GM12865 (cell line): ENCODE measurements at regions not wholly inside any gene's neighbourhood (a gene's known extent, or its start where the extent isn't known, plus 50 kb on each side); places are given as distances from the start of the nearest gene placed in this dataset.

ENCODE experiments used
- DNase-seq: peaks from one replicate; pipeline ENCODE4 v3.0.0; 2010; ENCODE audit warnings: low read depth
- H3K4me3 ChIP-seq: 2 replicates; pipeline ENCODE4 v1.5.1; 2011; ENCODE audit warnings: mild to moderate bottlenecking, low read depth, low read length, control low read depth
- CTCF ChIP-seq: IDR thresholded peaks from 2 replicates; pipeline ENCODE4 v1.5.1; 2011; ENCODE audit warnings: low read length, control low read depth, low read depth, inconsistent platforms; ENCODE audit not compliant: insufficient read depth; ENCODE audit errors: missing control alignments

- no peak for TF ChIP-seq CTCF
- DNase-seq = no peak
- no peak overlapping the region for H3K4me3 ChIP-seq
These were observed 74.7 kb upstream of the RAB6C start for GRCh38 chr2:129904532-129905446.

GRCh38 chr2:129905664-129906081 is 73.8 kb upstream of the RAB6C start:
- H3K4me3 ChIP-seq = no peak overlapping the region
- DNase-seq = no peak
- no peak for TF ChIP-seq CTCF

DNA sequence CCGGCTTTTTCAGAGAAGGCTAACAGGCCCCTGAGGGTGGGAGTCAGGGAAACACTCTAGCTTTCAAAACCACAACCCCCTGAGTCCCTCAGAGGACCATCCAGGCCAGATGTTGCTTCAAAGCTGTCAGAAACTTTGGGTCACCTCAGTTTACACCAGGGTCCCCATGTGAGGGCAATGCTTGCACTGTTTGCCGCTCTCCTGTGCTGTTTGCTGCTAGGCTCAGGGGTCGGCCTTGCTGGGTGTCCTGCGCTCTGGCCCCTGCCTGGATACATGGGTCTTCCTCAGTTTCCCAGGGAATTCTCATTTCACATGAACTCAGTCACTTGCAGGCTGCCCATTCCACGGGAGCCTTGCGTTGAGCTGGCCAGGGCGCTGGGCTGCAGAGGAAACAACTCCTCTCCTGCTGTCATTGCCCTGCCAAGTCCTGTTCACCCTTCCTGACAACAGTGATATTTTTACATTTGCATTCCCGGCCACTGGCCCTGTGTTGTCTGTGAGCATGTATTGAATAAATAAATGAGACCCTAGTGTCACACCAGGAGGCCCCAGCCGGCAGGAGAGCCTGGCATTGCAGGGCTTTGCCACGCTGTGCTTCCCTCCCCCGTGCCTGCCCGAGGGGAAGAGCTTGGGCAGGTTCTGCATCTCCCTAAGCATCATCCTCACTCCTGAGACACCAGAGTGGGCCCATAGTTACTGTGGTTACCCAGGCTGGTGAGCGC is 73.2 kb upstream of the RAB6C start:
- H3K4me3 ChIP-seq = no peak overlapping the region
- no peak for TF ChIP-seq CTCF
- DNase-seq = no peak

DNA sequence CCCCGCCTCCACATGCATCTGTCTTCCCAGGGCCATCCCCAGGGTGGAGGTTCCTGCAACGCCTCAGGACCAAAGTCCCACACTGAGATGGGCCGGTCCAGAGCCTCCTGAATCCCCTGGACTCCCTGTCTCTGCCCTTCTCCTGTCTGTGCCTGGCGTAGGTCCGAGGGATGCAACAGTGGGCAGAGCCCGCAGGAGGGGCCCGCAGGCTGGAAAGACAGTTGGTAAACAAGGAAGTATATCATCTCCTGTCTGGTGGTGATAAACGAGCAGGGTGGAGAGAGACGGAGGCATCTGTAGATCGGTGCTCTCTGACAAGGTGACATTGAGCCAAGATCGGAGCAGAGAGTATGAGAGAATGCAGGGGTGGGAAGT is 72.6 kb upstream of the RAB6C start:
- H3K4me3 ChIP-seq = no peak overlapping the region
- DNase-seq = no peak
- TF ChIP-seq CTCF = no peak

DNA sequence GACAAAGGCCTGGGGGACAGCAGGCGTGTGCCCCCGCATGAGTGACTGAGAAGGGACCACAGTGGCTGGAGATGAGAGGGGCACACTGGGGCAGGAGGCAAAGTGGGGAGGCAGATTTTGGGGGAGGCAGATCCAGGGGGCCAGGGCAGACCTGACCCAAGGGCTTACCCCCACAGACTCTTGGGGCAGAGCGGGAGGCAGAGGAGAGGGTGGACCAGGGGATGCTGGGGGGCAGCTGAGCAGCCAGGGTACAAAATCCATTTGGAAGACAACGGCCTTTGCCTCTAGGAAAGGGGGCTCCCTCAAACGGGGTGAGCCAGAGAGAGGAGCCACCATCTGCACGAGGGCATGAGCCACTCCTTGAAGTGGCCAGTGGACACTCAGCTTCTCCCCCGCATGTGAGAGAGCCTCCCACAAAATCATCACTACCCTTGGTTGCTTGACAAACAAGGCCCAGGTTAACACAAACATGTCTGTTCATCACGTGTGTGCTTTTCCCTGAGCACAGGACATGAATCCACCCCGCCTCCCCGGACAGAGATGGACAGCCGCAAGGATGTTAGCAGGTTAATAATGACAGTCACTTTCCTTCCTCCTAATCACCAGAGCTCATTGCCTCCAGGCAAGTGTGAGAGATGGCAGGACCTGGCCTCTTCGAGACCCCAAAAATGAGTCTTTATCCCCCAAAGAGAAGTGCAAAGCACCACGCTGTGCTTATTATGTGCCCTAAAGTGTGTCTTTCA is 72.0 kb upstream of the RAB6C start:
- no peak for DNase-seq
- TF ChIP-seq CTCF = no peak
- no peak overlapping the region for H3K4me3 ChIP-seq

- TF ChIP-seq CTCF = no peak
- no peak for DNase-seq
- no peak overlapping the region for H3K4me3 ChIP-seq
These were observed 70.6 kb upstream of the RAB6C start for GRCh38 chr2:129908721-129909373.
